Endothelial cell of umbilical vein (primary cell): ENCODE measurements at regions not wholly inside any gene's neighbourhood (a gene's known extent, or its start where the extent isn't known, plus 50 kb on each side); places are given as distances from the start of the nearest gene placed in this dataset.

Experiments
- CTCF ChIP-seq, 2 donors: IDR thresholded peaks; 1 replicate in 1 of 2; 2 replicates in 1 of 2; pipeline ENCODE4 v1.5.1; 2011; ENCODE audit warnings: low read length in 2 of 2, mild to moderate bottlenecking in 2 of 2, moderate library complexity in 2 of 2, control low read depth in 1 of 2, inconsistent platforms in 1 of 2, low read depth in 1 of 2; ENCODE audit not compliant: insufficient read depth in 1 of 2; ENCODE audit errors: extremely low read depth in 1 of 2
- EZH2 ChIP-seq: IDR thresholded peaks from 2 replicates; pipeline ENCODE4 v1.6.1; 2012; ENCODE audit warnings: borderline replicate concordance, low read depth, mild to moderate bottlenecking, moderate library complexity, low read length, inconsistent platforms; ENCODE audit not compliant: severe bottlenecking
- FOS ChIP-seq: IDR thresholded peaks from 2 replicates; pipeline ENCODE4 v1.6.1; 2011; ENCODE audit warnings: mild to moderate bottlenecking, low read length, moderate library complexity, borderline replicate concordance; ENCODE audit not compliant: insufficient read depth
- JUN ChIP-seq: IDR thresholded peaks from 2 replicates; pipeline ENCODE4 v1.6.1; 2011; ENCODE audit warnings: borderline replicate concordance, low read depth; ENCODE audit not compliant: insufficient read length, insufficient read depth
- MAX ChIP-seq: IDR thresholded peaks from 2 replicates; pipeline ENCODE4 v1.6.1; 2011; ENCODE audit not compliant: insufficient read depth, insufficient read length
- MYC ChIP-seq: IDR thresholded peaks from one replicate; pipeline ENCODE4 v1.6.1; 2011; ENCODE audit warnings: mild to moderate bottlenecking, low read depth, low read length
- POLR2A ChIP-seq: IDR thresholded peaks from 2 replicates; pipeline ENCODE4 v1.6.1; 2012; ENCODE audit warnings: low read depth, mild to moderate bottlenecking, control low read depth, low read length
- POLR2AphosphoS5 ChIP-seq: IDR thresholded peaks from 2 replicates; pipeline ENCODE4 v1.6.1; 2012; ENCODE audit warnings: low read depth, mild to moderate bottlenecking, control low read depth, low read length, moderate library complexity; ENCODE audit not compliant: insufficient read depth

- TF ChIP-seq JUN = no peak
- TF ChIP-seq POLR2A = no peak
- no peak for TF ChIP-seq EZH2
- no peak for TF ChIP-seq CTCF (IDR thresholded peaks at IDR 0.05; ENCODE audit: extremely low read depth in 1 of 2, insufficient read depth in 1 of 2, low read depth in 1 of 2, low read length in 2 of 2)
- no peak for TF ChIP-seq MAX
- TF ChIP-seq POLR2AphosphoS5 = no peak
- TF ChIP-seq MYC = no peak
- no peak for TF ChIP-seq FOS
Observed at GRCh38 chr3:189410522-189410921, 220.7 kb upstream of the TP63 start.
